22Rv1 (cell line): ENCODE measurements at regions not wholly inside any gene's neighbourhood (a gene's known extent, or its start where the extent isn't known, plus 50 kb on each side); places are given as distances from the start of the nearest gene placed in this dataset.

ENCODE experiments used
- ZFX ChIP-seq: fragments of 450-650 bp; IDR thresholded peaks from 2 replicates; pipeline ENCODE4 v1.6.1; 2017; ENCODE audit warnings: antibody characterized with exemption, borderline replicate concordance
- TF ChIP-seq, protein P1 (sequence below): fragments of 450-650 bp; IDR thresholded peaks from 2 replicates; pipeline ENCODE4 v1.5.1; 2017; ENCODE audit warnings: mild to moderate bottlenecking

DNA sequence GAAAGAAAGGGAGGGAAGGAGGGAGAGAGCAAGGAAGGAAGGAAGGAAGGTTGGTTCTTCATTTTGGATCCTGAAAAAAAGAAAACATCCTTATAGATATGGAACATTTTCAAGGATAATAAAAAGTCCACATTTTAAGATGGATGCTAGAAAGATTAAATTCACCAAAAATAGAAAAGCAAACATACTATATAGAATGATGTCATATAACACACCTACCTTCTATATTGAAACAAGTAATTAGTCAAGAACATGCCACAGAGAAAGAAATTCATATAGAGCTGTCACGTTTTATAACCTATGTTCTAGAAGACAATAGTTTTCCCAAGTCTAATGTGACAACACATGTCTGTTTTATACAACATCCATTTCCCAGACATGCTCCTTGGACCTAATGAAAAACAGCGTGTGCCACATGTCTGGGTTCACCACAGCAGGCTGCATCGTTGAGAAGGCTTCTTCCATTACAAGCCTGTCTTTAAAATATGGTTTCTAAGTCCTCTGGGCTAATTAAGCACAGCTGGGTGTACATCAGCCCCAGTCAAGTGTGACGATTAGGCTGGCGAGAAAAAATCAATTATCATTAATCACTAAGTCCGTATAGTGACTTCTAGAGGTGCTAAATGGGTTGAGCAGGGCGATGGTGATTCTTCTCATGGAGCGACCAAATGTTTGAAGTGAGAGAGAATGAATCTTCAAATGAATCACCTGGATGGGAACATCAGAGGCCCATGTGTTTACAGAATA lies 301.8 kb downstream of the TLE1 start:
- TF ChIP-seq, protein P1, sequence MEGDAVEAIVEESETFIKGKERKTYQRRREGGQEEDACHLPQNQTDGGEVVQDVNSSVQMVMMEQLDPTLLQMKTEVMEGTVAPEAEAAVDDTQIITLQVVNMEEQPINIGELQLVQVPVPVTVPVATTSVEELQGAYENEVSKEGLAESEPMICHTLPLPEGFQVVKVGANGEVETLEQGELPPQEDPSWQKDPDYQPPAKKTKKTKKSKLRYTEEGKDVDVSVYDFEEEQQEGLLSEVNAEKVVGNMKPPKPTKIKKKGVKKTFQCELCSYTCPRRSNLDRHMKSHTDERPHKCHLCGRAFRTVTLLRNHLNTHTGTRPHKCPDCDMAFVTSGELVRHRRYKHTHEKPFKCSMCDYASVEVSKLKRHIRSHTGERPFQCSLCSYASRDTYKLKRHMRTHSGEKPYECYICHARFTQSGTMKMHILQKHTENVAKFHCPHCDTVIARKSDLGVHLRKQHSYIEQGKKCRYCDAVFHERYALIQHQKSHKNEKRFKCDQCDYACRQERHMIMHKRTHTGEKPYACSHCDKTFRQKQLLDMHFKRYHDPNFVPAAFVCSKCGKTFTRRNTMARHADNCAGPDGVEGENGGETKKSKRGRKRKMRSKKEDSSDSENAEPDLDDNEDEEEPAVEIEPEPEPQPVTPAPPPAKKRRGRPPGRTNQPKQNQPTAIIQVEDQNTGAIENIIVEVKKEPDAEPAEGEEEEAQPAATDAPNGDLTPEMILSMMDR, result no peak
- no peak for TF ChIP-seq ZFX
